T-cell (primary cell): ENCODE measurements at regions not wholly inside any gene's neighbourhood (a gene's known extent, or its start where the extent isn't known, plus 50 kb on each side); places are given as distances from the start of the nearest gene placed in this dataset.

Experiments used
- ATAC-seq, 4 experiments: fragments of 200-7000 bp in 3 of 4; fragments of 150-1000 bp in 1 of 4; cut with Tn5 transposase; replicated peaks in 1 of 4; 1 replicate in 3 of 4; 2 replicates in 1 of 4; pipeline ENCODE4 v1.10.0; 2021; ENCODE audit warnings: moderate library complexity in 3 of 4, mild to moderate bottlenecking in 2 of 4, moderate number of reproducible peaks in 1 of 4
- CTCF ChIA-PET, 2 donors: fragments of 300-600 bp; sonication (Branson Sonifier 250); formaldehyde crosslinking; loops; one replicate each; lab custom pipeline; 2022; ENCODE audit warnings: antibody characterized with exemption in 2 of 2; lab: Charles Lee
- POLR2A ChIA-PET, 2 donors: fragments of 300-600 bp; sonication (Branson Sonifier 250); formaldehyde crosslinking; loops; one replicate each; lab custom pipeline; 2022; ENCODE audit warnings: antibody characterized with exemption in 2 of 2; lab: Charles Lee
- DNase-seq, 35 experiments: peaks; one replicate each; pipeline versions ENCODE4 v3.0.0 to v3.0.0-alpha.2; 2013 to 2023
- H3K27ac ChIP-seq: one replicate; pipeline ENCODE4 v1.5.1; 2013; ENCODE audit warnings: low read length
- H3K27me3 ChIP-seq, 2 experiments: replicated peaks in 1 of 2; 1 replicate in 1 of 2; 2 replicates in 1 of 2; pipeline versions ENCODE4 v1.6.1 to v1.7.0; 2013; ENCODE audit warnings: low read length in 1 of 2, mixed read lengths in 1 of 2; ENCODE audit not compliant: control insufficient read depth in 2 of 2, insufficient read depth in 2 of 2; ENCODE audit errors: extremely low read depth in 1 of 2
- H3K36me3 ChIP-seq, 2 donors: 1 replicate in 1 of 2; 2 replicates in 1 of 2; pipeline versions ENCODE4 v1.6.1 to v1.7.0; 2013; ENCODE audit warnings: low read length in 1 of 2; ENCODE audit not compliant: control insufficient read depth in 2 of 2, insufficient read depth in 1 of 2; ENCODE audit errors: extremely low read depth in 1 of 2
- H3K4me1 ChIP-seq, 2 experiments: 1 replicate in 1 of 2; 2 replicates in 1 of 2; pipeline versions ENCODE4 v1.6.1 to v1.7.0; 2013; ENCODE audit warnings: low read length in 2 of 2, mixed read lengths in 1 of 2; ENCODE audit not compliant: insufficient read depth in 2 of 2, control insufficient read depth in 1 of 2; ENCODE audit errors: extremely low read depth in 1 of 2
- H3K4me3 ChIP-seq, 2 donors: 1 replicate in 1 of 2; 2 replicates in 1 of 2; pipeline versions ENCODE4 v1.5.1 to v1.7.0; 2013; ENCODE audit warnings: mild to moderate bottlenecking in 2 of 2, low read length in 1 of 2, moderate library complexity in 1 of 2; ENCODE audit not compliant: control insufficient read depth in 1 of 2; ENCODE audit errors: extremely low read depth in 1 of 2
- H3K9me3 ChIP-seq: 2 replicates; pipeline ENCODE4 v1.7.0; 2013
- H3K27ac Mint-ChIP-seq, 2 donors: one replicate each; pipeline ENCODE4 v1.8.0; 2020 to 2021; ENCODE audit warnings: mild to moderate bottlenecking in 2 of 2, mixed read lengths in 2 of 2
- H3K27me3 Mint-ChIP-seq, 2 donors: one replicate each; pipeline ENCODE4 v1.8.0; 2021 to 2022; ENCODE audit warnings: mixed read lengths in 2 of 2
- H3K36me3 Mint-ChIP-seq: one replicate; pipeline ENCODE4 v1.8.0; 2021; ENCODE audit warnings: mixed read lengths
- H3K4me1 Mint-ChIP-seq, 3 donors: one replicate each; pipeline ENCODE4 v1.8.0; 2020 to 2022; ENCODE audit warnings: mixed read lengths in 3 of 3, mild to moderate bottlenecking in 1 of 3
- H3K4me3 Mint-ChIP-seq, 3 donors: one replicate each; pipeline ENCODE4 v1.8.0; 2020 to 2022; ENCODE audit warnings: mild to moderate bottlenecking in 3 of 3, mixed read lengths in 3 of 3, moderate library complexity in 3 of 3
- H3K9me3 Mint-ChIP-seq, 3 donors: one replicate each; pipeline ENCODE4 v1.8.0; 2020 to 2022; ENCODE audit warnings: mixed read lengths in 3 of 3
- WGBS: methylation state at CpG from one replicate; pipeline ENCODE4 v1.1.5; 2013; ENCODE audit warnings: missing lambda C conversion rate; ENCODE audit not compliant: insufficient coverage; 5-methylcytosine and 5-hydroxymethylcytosine counted together

GRCh38 chr5:71882826-71883741, 164.0 kb downstream of the CARTPT start:
- CTCF ChIA-PET = no interaction called here
- ATAC-seq (no peak), DNase-seq (no peak)
- Histone ChIP-seq H3K27me3 (peaks cover 0 to 5% of the 10 kb centered on the region in 2 experiments), H3K36me3 (no peaks in the 10 kb centered on the region), H3K4me3 (no peak overlapping the region), H3K27ac (no peak overlapping the region), H3K9me3 (no peaks in the 10 kb centered on the region), H3K4me1 (no peaks in the 10 kb centered on the region)
- POLR2A ChIA-PET = interaction anchor here in 1 of 2 donors (0.6 kb wide), 1 partner anchor 420 kb away, joined by 3 read pairs; no protein-coding TSS in a partner anchor
- H3K4me3 Mint-ChIP-seq = no peak overlapping the region
- peaks cover 0 to 2% (median 1%) of the 10 kb centered on the region in 3 donors for H3K9me3 Mint-ChIP-seq
- no peak overlapping the region for H3K27ac Mint-ChIP-seq
- 85% methylated on average over 10 of the region's 10 CpGs for WGBS
- peaks cover 0 to 5% (median 0%) of the 10 kb centered on the region in 3 donors for H3K4me1 Mint-ChIP-seq
- no peaks in the 10 kb centered on the region for H3K36me3 Mint-ChIP-seq
- peaks cover 7 to 11% of the 10 kb centered on the region in 2 donors for H3K27me3 Mint-ChIP-seq

GRCh38 chr5:71883742-71884103, 164.6 kb downstream of the CARTPT start:
- H3K27me3 Mint-ChIP-seq = peaks cover 7 to 8% of the 10 kb centered on the region in 2 donors
- WGBS = 85% methylated on average over 1 of the region's 2 CpGs
- peaks cover 0 to 5% of the 10 kb centered on the region in 2 experiments for H3K27me3 ChIP-seq
- no peaks in the 10 kb centered on the region for H3K9me3 ChIP-seq
- H3K36me3 Mint-ChIP-seq = no peaks in the 10 kb centered on the region
- no peak for ATAC-seq
- no peak overlapping the region for H3K27ac ChIP-seq
- peaks cover 0 to 6% (median 0%) of the 10 kb centered on the region in 3 donors for H3K4me1 Mint-ChIP-seq
- no peak overlapping the region for H3K4me3 ChIP-seq
- no peaks in the 10 kb centered on the region for H3K4me1 ChIP-seq
- no peak overlapping the region for H3K27ac Mint-ChIP-seq
- peaks cover 0 to 3% (median 2%) of the 10 kb centered on the region in 3 donors for H3K9me3 Mint-ChIP-seq
- ChIA-PET POLR2A (no interaction called here), CTCF (interaction anchor here in 1 of 2 donors (0.9 kb wide), 1 partner anchor 11 kb away, joined by 4 read pairs; no protein-coding TSS in a partner anchor)
- DNase-seq = no peak
- no peaks in the 10 kb centered on the region for H3K36me3 ChIP-seq
- H3K4me3 Mint-ChIP-seq = no peak overlapping the region

- ATAC-seq = no peak
- peaks cover 12 to 14% of the 10 kb centered on the region in 2 donors for H3K27me3 Mint-ChIP-seq
- ChIA-PET POLR2A (no interaction called here), CTCF (no interaction called here)
- Histone ChIP-seq H3K4me3 (no peak overlapping the region), H3K9me3 (no peaks in the 10 kb centered on the region), H3K36me3 (no peaks in the 10 kb centered on the region), H3K27ac (no peak overlapping the region), H3K4me1 (no peaks in the 10 kb centered on the region), H3K27me3 (peaks cover 0 to 5% of the 10 kb centered on the region in 2 experiments)
- H3K36me3 Mint-ChIP-seq = no peaks in the 10 kb centered on the region
- no peak overlapping the region for H3K27ac Mint-ChIP-seq
- H3K4me1 Mint-ChIP-seq = peaks cover 0 to 6% (median 0%) of the 10 kb centered on the region in 3 donors
- no peak overlapping the region for H3K4me3 Mint-ChIP-seq
- H3K9me3 Mint-ChIP-seq = peaks cover 0 to 3% (median 2%) of the 10 kb centered on the region in 3 donors
- DNase-seq = no peak
Observed at GRCh38 chr5:71884926-71885325, 165.9 kb downstream of the CARTPT start.

GRCh38 chr5:71886406-71886805, 167.3 kb downstream of the CARTPT start:
- H3K4me1 ChIP-seq = no peaks in the 10 kb centered on the region
- DNase-seq (no peak), ATAC-seq (no peak)
- no peak overlapping the region for H3K27ac Mint-ChIP-seq
- H3K36me3 ChIP-seq = no peaks in the 10 kb centered on the region
- H3K9me3 ChIP-seq = no peaks in the 10 kb centered on the region
- H3K27me3 ChIP-seq = peaks cover 0 to 9% of the 10 kb centered on the region in 2 experiments
- no peak overlapping the region for H3K4me3 Mint-ChIP-seq
- H3K36me3 Mint-ChIP-seq = no peaks in the 10 kb centered on the region
- H3K4me1 Mint-ChIP-seq = peaks cover 0 to 6% (median 0%) of the 10 kb centered on the region in 3 donors
- POLR2A ChIA-PET = no interaction called here
- no peak overlapping the region for H3K27ac ChIP-seq
- peaks cover 21 to 27% of the 10 kb centered on the region in 2 donors for H3K27me3 Mint-ChIP-seq
- CTCF ChIA-PET = no interaction called here
- no peak overlapping the region for H3K4me3 ChIP-seq
- WGBS = no CpG with 5 or more reads among the region's 2 CpGs
- peaks cover 0 to 3% (median 2%) of the 10 kb centered on the region in 3 donors for H3K9me3 Mint-ChIP-seq

- peak in 2 of 35 experiments; percentile 4 to 64 for DNase-seq
- CTCF ChIA-PET = no interaction called here
- ATAC-seq = peak; percentile 51 to 99 (median 72)
- Mint-ChIP-seq H3K36me3 (no peaks in the 10 kb centered on the region), H3K27ac (no peak overlapping the region), H3K27me3 (peaks cover 23 to 31% of the 10 kb centered on the region in 2 donors), H3K4me3 (no peak overlapping the region), H3K4me1 (peaks cover 0 to 6% (median 0%) of the 10 kb centered on the region in 3 donors), H3K9me3 (peaks cover 0 to 3% (median 2%) of the 10 kb centered on the region in 3 donors)
- Histone ChIP-seq H3K4me1 (no peaks in the 10 kb centered on the region), H3K27ac (no peak overlapping the region), H3K4me3 (no peak overlapping the region), H3K9me3 (no peaks in the 10 kb centered on the region), H3K36me3 (no peaks in the 10 kb centered on the region), H3K27me3 (peaks cover 0 to 11% of the 10 kb centered on the region in 2 experiments)
- POLR2A ChIA-PET = no interaction called here
- no CpG with 5 or more reads among the region's 2 CpGs for WGBS
Observed at GRCh38 chr5:71887680-71888079, 168.6 kb downstream of the CARTPT start.

GRCh38 chr5:71891406-71891805, 172.3 kb downstream of the CARTPT start:
- Histone ChIP-seq H3K9me3 (no peaks in the 10 kb centered on the region), H3K27me3 (peaks cover 0 to 7% of the 10 kb centered on the region in 2 experiments), H3K36me3 (no peaks in the 10 kb centered on the region), H3K4me1 (no peaks in the 10 kb centered on the region), H3K27ac (no peak overlapping the region), H3K4me3 (no peak overlapping the region)
- WGBS = no CpG with 5 or more reads among the region's 1 CpG
- H3K4me1 Mint-ChIP-seq = peaks cover 0 to 6% (median 0%) of the 10 kb centered on the region in 3 donors
- ChIA-PET CTCF (no interaction called here), POLR2A (no interaction called here)
- DNase-seq (no peak), ATAC-seq (no peak)
- H3K27ac Mint-ChIP-seq = no peak overlapping the region
- no peak overlapping the region for H3K4me3 Mint-ChIP-seq
- peaks cover 0 to 3% (median 2%) of the 10 kb centered on the region in 3 donors for H3K9me3 Mint-ChIP-seq
- H3K27me3 Mint-ChIP-seq = peaks cover 23 to 30% of the 10 kb centered on the region in 2 donors
- H3K36me3 Mint-ChIP-seq = no peaks in the 10 kb centered on the region
